Ishikawa (cell line): ENCODE measurements at regions not wholly inside any gene's neighbourhood (a gene's known extent, or its start where the extent isn't known, plus 50 kb on each side); places are given as distances from the start of the nearest gene placed in this dataset.

ENCODE experiments used
- EGR1 ChIP-seq: IDR thresholded peaks from 2 replicates; pipeline ENCODE4 v1.6.1; 2012
- NFIC ChIP-seq: IDR thresholded peaks from 2 replicates; pipeline ENCODE4 v1.6.1; 2012
- REST ChIP-seq: IDR thresholded peaks from 2 replicates; pipeline ENCODE4 v1.6.1; 2012; ENCODE audit warnings: low read depth, mild to moderate bottlenecking
- TF ChIP-seq, protein P1 (sequence below): IDR thresholded peaks from 2 replicates; pipeline ENCODE4 v1.6.1; 2012

DNA sequence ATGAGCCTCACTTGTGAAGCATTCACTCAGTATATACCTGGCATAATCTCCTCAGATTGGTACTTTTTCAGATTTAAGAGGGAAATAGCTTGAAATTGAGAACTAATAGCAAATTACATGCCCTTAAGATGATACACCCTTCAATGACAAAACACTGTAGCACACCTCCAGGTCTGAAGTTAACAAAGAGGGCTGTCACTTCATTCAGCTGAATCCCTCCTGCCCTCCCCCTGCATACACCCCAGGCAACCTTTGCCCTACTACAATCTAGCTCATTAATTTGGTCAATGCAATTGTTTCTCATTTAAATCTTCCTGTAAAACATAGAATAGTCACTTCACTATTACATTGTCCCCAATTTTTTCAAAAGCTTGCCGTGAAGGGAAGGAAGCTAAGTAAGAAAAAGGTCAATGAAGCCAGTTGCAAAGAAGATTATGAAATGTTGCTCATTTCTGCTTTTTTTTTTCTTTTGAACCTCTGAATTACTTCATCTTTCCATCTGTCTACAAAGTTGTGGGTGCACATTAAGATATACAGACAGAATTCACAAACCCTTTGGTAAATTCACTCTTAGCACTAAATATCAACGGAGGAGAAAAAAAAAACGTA lies 294.8 kb upstream of the PTGER4 start:
- no peak for TF ChIP-seq REST
- TF ChIP-seq, protein P1, sequence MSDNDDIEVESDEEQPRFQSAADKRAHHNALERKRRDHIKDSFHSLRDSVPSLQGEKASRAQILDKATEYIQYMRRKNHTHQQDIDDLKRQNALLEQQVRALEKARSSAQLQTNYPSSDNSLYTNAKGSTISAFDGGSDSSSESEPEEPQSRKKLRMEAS: no peak
- TF ChIP-seq EGR1: no peak
- no peak for TF ChIP-seq NFIC
